GM12801 (cell line): ENCODE measurements at regions not wholly inside any gene's neighbourhood (a gene's known extent, or its start where the extent isn't known, plus 50 kb on each side); places are given as distances from the start of the nearest gene placed in this dataset.

Experiments used
- TF ChIP-seq, protein P1 (sequence below): IDR thresholded peaks from one replicate; pipeline ENCODE4 v1.5.1; 2011; ENCODE audit warnings: control low read depth; ENCODE audit not compliant: insufficient read length; ENCODE audit errors: extremely low read depth

DNA sequence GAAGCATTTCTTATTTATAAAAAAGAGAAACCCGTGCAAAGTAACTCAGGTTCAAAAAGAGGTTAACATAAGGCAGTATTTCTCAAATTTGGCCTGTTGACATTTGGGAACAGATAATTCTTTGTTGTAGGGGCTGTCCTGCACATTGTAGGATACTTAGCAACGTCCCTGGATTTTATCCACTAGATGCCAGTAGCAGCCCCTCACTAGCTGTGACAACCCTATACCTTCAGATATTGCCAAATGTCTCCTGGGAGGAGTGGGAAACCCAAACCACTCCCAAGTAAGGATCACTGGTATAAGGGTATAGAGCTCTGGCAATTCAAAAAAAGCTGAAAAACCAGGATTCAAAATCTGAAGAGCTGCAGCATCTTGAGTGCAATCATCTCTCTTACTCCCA, 202.3 kb upstream of the PRKCQ start:
- TF ChIP-seq, protein P1, sequence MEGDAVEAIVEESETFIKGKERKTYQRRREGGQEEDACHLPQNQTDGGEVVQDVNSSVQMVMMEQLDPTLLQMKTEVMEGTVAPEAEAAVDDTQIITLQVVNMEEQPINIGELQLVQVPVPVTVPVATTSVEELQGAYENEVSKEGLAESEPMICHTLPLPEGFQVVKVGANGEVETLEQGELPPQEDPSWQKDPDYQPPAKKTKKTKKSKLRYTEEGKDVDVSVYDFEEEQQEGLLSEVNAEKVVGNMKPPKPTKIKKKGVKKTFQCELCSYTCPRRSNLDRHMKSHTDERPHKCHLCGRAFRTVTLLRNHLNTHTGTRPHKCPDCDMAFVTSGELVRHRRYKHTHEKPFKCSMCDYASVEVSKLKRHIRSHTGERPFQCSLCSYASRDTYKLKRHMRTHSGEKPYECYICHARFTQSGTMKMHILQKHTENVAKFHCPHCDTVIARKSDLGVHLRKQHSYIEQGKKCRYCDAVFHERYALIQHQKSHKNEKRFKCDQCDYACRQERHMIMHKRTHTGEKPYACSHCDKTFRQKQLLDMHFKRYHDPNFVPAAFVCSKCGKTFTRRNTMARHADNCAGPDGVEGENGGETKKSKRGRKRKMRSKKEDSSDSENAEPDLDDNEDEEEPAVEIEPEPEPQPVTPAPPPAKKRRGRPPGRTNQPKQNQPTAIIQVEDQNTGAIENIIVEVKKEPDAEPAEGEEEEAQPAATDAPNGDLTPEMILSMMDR = no peak

DNA sequence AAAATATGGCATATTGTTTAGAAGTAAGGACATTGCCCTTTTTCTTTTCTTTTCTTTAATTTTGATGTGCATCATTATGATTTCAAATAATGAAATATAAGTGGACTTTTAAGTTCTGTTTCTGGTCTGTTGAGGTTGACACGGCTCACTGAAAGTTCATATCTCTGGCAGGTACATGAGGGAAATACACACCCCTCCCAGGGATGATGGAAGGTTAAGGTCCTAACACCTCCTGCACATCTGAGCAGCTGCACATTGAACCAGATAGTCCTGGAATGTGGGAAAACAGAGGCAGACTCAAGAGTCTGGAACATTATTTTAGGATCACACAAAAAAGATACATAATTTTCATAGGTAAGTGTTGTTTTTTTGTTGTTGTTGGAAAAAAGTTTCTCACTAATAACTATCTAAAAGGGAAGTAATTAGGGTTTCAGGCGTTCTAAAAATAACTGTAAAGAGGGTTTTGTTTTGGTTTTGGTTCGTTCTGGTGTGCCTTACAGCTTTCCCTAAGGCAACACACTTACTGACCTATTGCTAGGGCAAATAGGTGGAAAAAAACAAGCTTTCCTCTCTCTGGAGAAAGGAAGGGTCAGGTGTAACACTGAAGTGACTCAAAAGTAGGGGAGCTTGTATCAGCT, 201.2 kb upstream of the PRKCQ start:
- TF ChIP-seq, protein P1 = no peak

- TF ChIP-seq, protein P1 = no peak
These were observed 200.1 kb upstream of the PRKCQ start for GRCh38 chr10:6780008-6780677.

GRCh38 chr10:6778992-6779701, 199.1 kb upstream of the PRKCQ start:
- TF ChIP-seq, protein P1 = no peak

DNA sequence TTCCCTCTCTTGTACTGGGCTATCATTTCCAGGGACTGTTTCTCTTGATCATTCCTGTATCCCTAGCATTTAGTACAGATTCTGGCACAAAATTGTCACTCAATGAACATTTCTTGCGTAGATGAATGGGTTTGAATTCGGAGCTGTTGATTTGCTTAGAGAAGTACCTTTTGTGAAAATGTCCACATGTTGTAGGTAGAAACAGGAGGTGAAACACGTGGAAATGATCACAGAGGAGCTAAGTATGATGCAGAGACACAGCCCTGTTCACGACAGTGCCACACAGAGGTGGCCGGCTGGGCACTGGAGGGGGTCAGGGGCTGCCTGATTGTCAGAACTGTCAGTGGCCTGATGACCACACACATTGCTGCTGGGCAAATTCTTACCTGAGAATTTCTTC, 196.1 kb upstream of the PRKCQ start:
- TF ChIP-seq, protein P1 = no peak

DNA sequence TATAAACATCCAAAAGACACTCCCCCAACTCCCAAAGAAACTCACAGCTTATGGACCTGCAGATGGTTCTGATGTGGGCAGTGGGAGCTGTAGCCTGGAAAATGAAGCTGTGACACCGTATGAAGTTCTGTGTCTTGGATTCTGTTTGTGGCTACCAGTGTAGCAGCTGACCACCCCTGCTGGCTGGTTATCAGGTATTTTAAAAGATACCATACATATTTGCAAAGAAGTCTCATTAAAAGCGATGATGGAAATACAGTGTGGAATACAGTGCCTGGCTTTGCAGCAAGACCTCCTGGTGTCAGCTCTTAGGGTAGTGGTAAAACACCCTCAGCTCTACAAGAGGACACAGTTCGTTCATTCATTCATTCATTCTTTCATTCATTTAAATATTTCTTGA, 194.3 kb upstream of the PRKCQ start:
- TF ChIP-seq, protein P1 = no peak

DNA sequence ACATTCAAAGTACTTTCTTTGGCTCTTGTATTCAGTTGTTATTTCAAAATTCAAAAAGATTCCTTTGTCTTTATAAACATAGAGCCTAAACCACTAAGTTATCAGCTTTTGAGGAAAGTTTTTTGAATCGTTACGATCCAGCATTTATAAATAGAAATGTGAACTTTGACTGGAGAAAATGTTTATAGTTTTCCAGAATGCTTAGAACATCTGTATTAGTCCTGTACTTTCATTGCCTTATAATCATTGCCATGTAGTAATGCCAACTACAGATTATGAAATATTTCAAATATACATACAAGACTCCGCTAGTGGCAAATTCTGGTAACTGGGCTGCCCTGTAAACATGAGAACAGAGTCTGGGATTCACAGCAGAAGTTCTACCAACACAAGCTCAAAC, 191.3 kb upstream of the PRKCQ start:
- TF ChIP-seq, protein P1 = no peak
